Activated naive CD8-positive, alpha-beta T cell treated with anti-CD3 and anti-CD28 coated beads, Interleukin-2, amount 50 U/mL, for 24 hours (primary cell): ENCODE measurements at regions not wholly inside any gene's neighbourhood (a gene's known extent, or its start where the extent isn't known, plus 50 kb on each side); places are given as distances from the start of the nearest gene placed in this dataset.
"Not testable (repeated sequence)": the region's sequence is repeated elsewhere in the genome, so short reads cannot be mapped to it uniquely, and the experiment has no call there.

Source experiments
- ATAC-seq: fragments of 150-1000 bp; cut with Tn5 transposase; one replicate; pipeline ENCODE4 v1.10.0; 2021
- DNase-seq: peaks from one replicate; pipeline ENCODE4 v3.0.0; 2021
- H3K27ac Mint-ChIP-seq: one replicate; pipeline ENCODE4 v1.8.0; 2021; ENCODE audit warnings: mild to moderate bottlenecking, mixed read lengths
- H3K27me3 Mint-ChIP-seq: one replicate; pipeline ENCODE4 v1.8.0; 2021; ENCODE audit warnings: mixed read lengths
- H3K36me3 Mint-ChIP-seq: one replicate; pipeline ENCODE4 v1.8.0; 2021; ENCODE audit warnings: low read depth, mixed read lengths
- H3K4me1 Mint-ChIP-seq: one replicate; pipeline ENCODE4 v1.8.0; 2021; ENCODE audit warnings: mixed read lengths
- H3K4me3 Mint-ChIP-seq: one replicate; pipeline ENCODE4 v1.8.0; 2021; ENCODE audit warnings: mild to moderate bottlenecking, moderate library complexity, mixed read lengths
- H3K9me3 Mint-ChIP-seq: one replicate; pipeline ENCODE4 v1.8.0; 2021; ENCODE audit warnings: mixed read lengths

- no peak overlapping the region for H3K4me3 Mint-ChIP-seq
- H3K27me3 Mint-ChIP-seq = peaks cover 8% of the 10 kb centered on the region
- no peak overlapping the region for H3K27ac Mint-ChIP-seq
- DNase-seq (no peak), ATAC-seq (no peak)
- no peaks in the 10 kb centered on the region for H3K36me3 Mint-ChIP-seq
- no peaks in the 10 kb centered on the region for H3K4me1 Mint-ChIP-seq
- H3K9me3 Mint-ChIP-seq = no peaks in the 10 kb centered on the region
Measured at GRCh38 chr4:138798404-138798803, 217.2 kb upstream of the NOCT start.

DNA sequence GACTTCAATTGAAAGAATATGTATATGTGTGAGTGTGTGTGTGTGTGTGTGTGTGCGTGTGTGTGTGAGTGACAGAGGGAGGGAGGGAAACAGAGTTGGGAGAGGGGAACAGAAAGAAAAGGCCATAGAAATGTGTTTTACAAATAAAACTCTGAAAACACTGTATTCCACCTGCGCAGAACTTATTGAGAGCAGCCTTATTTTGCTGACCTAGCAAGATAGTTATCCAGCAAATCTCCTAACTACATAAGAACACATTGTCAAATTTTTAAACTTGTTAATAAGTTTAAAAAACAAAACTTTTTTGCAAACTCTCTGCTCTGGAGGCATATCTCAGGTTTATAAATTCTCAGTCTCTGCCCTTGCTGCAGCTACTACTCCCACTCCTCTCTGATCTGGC lies 217.9 kb upstream of the NOCT start:
- no peak for ATAC-seq
- no peaks in the 10 kb centered on the region for H3K4me1 Mint-ChIP-seq
- H3K36me3 Mint-ChIP-seq = no peaks in the 10 kb centered on the region
- no peak overlapping the region for H3K27ac Mint-ChIP-seq
- H3K9me3 Mint-ChIP-seq = no peaks in the 10 kb centered on the region
- no peak overlapping the region for H3K4me3 Mint-ChIP-seq
- no peak for DNase-seq
- H3K27me3 Mint-ChIP-seq = peaks cover 7% of the 10 kb centered on the region

- no peaks in the 10 kb centered on the region for H3K4me1 Mint-ChIP-seq
- H3K27me3 Mint-ChIP-seq = peaks cover 6% of the 10 kb centered on the region
- no peak overlapping the region for H3K4me3 Mint-ChIP-seq
- H3K9me3 Mint-ChIP-seq = no peaks in the 10 kb centered on the region
- ATAC-seq = no peak
- H3K27ac Mint-ChIP-seq = no peak overlapping the region
- DNase-seq = no peak
- H3K36me3 Mint-ChIP-seq = no peaks in the 10 kb centered on the region
Measured at GRCh38 chr4:138796761-138797160, 218.8 kb upstream of the NOCT start.

DNA sequence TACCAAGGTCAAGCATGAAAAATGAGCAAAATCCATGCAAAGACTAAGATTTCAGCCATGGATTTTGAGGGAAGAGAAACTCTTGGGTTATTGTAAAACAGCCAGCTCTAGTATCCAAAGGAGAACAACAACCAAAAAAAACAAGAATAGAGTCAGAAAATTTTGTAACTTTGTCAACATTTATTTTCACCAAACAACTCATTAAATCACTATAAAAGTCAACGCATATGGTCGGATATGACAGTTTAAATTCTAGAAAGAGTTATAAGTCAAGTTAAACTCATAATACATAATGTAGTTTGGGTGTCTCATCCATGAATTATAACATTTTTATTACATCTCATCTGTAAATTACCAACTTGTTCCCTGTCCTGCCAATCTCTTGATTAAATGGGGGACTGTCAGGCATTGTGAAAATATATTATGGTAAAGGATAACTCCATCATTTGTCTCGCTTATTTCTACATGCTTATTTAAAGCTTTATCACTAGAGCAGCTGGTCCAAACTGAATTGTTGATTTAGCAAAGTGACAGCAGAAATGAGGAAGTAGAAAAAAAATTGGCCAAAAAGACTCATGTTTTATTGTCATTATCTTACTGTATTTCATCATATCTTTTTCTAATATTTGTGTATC lies 224.8 kb upstream of the NOCT start:
- ATAC-seq (no peak), DNase-seq (no peak)
- H3K27ac Mint-ChIP-seq = no peak overlapping the region
- no peaks in the 10 kb centered on the region for H3K4me1 Mint-ChIP-seq
- no peak overlapping the region for H3K4me3 Mint-ChIP-seq
- no peaks in the 10 kb centered on the region for H3K9me3 Mint-ChIP-seq
- no peaks in the 10 kb centered on the region for H3K27me3 Mint-ChIP-seq
- no peaks in the 10 kb centered on the region for H3K36me3 Mint-ChIP-seq

DNA sequence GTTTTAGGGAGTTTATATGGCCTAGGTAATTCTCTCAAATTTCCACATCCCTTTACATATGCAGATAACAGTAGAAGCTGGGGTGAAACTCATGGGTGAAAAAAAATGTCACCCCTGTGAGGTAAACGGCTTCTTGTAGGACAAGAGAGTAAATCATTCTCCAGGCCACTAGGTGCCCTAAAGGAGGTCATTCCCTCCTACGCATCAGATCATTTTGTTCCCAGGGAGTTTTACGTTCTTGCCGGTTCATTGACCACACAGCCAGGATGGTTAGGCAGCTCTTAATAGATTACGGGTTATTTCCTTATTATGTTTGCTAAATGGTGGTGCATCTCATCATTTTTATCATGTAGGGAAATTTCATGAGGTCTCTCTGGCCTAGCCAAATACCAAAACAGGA lies 225.8 kb upstream of the NOCT start:
- no peaks in the 10 kb centered on the region for H3K27me3 Mint-ChIP-seq
- H3K4me3 Mint-ChIP-seq = no peak overlapping the region
- H3K4me1 Mint-ChIP-seq = no peaks in the 10 kb centered on the region
- no peaks in the 10 kb centered on the region for H3K36me3 Mint-ChIP-seq
- DNase-seq (no peak), ATAC-seq (no peak)
- no peaks in the 10 kb centered on the region for H3K9me3 Mint-ChIP-seq
- no peak overlapping the region for H3K27ac Mint-ChIP-seq

- Mint-ChIP-seq H3K4me3 (no peak overlapping the region), H3K36me3 (no peaks in the 10 kb centered on the region), H3K4me1 (no peaks in the 10 kb centered on the region), H3K27me3 (no peaks in the 10 kb centered on the region), H3K9me3 (no peaks in the 10 kb centered on the region), H3K27ac (no peak overlapping the region)
- ATAC-seq (no peak), DNase-seq (no peak)
Measured at GRCh38 chr4:138788857-138789256, 226.7 kb upstream of the NOCT start.

DNA sequence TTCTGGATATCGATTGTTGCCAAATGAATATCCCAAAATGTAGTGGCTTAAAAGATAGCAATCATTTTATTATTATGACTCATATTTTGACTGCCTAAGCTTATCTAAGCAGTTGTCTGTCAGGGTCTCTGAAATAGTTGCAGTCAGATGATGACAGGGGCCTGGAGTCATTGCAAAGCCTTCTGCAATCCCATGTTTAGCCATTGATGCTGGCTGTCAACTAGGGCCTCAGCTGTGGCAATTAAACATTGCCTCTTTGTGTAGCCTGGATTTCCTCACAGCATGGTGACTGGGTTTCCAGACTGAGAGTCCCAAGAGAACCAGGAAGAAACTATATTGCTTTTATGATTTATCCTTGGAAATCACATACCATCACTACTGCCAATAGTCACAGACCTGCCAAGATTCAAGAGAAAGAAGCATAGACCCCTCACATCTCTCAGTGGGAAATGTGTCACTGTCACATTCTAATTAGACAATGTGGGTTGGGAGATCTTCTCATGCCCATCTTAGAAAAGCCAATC lies 227.3 kb upstream of the NOCT start:
- no peak overlapping the region for H3K27ac Mint-ChIP-seq
- no peak for DNase-seq
- no peaks in the 10 kb centered on the region for H3K36me3 Mint-ChIP-seq
- no peak overlapping the region for H3K4me3 Mint-ChIP-seq
- ATAC-seq = no peak
- H3K4me1 Mint-ChIP-seq = no peaks in the 10 kb centered on the region
- H3K9me3 Mint-ChIP-seq = no peaks in the 10 kb centered on the region
- H3K27me3 Mint-ChIP-seq = no peaks in the 10 kb centered on the region

DNA sequence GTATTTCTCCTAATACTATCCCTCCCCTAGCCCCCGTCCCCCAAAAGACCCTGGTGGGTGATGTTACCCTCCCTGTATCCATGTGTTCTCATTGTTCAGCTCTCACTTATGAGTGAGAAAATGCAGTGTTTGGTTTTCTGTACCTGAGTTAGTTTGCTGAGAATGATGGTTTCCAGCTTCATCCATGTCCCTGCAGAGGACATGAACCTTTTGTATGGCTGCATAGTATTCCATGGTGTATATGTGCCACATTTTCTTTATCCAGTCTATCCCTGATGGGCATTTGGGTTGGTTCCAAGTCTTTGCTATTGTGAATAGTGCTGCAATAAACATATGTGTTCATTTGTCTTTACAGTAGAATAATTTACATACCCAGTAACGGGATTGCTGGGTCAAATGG lies 235.8 kb upstream of the NOCT start:
- not testable (repeated sequence) for H3K36me3 Mint-ChIP-seq, ATAC-seq, H3K9me3 Mint-ChIP-seq, H3K27me3 Mint-ChIP-seq, H3K4me3 Mint-ChIP-seq, H3K4me1 Mint-ChIP-seq, DNase-seq, H3K27ac Mint-ChIP-seq

DNA sequence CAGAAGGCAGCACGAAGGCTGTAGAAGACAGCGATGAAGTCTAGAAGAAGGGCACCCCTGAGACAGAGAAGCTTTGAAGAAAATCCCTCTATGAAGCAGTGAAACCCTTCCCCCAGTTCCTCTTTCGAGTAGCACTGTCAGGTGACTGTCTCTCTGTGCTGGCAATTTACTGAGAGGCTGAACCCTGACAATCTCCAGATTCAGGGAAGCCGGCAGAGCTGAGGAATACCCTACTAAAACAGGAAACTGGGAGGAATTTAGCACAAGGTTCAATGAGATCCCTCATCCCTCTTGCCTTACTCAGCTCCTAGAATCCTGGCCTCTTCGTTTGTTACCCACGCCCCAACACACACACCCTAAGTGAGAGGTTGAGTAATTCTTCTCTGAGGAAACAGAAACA lies 239.7 kb upstream of the NOCT start:
- Mint-ChIP-seq H3K27ac (no peak overlapping the region), H3K4me1 (no peaks in the 10 kb centered on the region), H3K27me3 (no peaks in the 10 kb centered on the region), H3K4me3 (no peak overlapping the region), H3K9me3 (no peaks in the 10 kb centered on the region), H3K36me3 (no peaks in the 10 kb centered on the region)
- ATAC-seq (no peak), DNase-seq (no peak)

GRCh38 chr4:138775489-138775888 lies 240.1 kb upstream of the NOCT start:
- no peaks in the 10 kb centered on the region for H3K36me3 Mint-ChIP-seq
- no peak overlapping the region for H3K27ac Mint-ChIP-seq
- H3K4me1 Mint-ChIP-seq = no peaks in the 10 kb centered on the region
- no peaks in the 10 kb centered on the region for H3K27me3 Mint-ChIP-seq
- no peak overlapping the region for H3K4me3 Mint-ChIP-seq
- ATAC-seq (no peak), DNase-seq (no peak)
- H3K9me3 Mint-ChIP-seq = no peaks in the 10 kb centered on the region

GRCh38 chr4:138774940-138775339 lies 240.6 kb upstream of the NOCT start:
- no peak for ATAC-seq
- DNase-seq = no peak
- Mint-ChIP-seq H3K27me3 (no peaks in the 10 kb centered on the region), H3K4me1 (no peaks in the 10 kb centered on the region), H3K27ac (no peak overlapping the region), H3K9me3 (no peaks in the 10 kb centered on the region), H3K4me3 (no peak overlapping the region), H3K36me3 (no peaks in the 10 kb centered on the region)

- not testable (repeated sequence) for H3K36me3 Mint-ChIP-seq, H3K9me3 Mint-ChIP-seq, H3K27me3 Mint-ChIP-seq, ATAC-seq, H3K4me1 Mint-ChIP-seq, H3K27ac Mint-ChIP-seq, DNase-seq, H3K4me3 Mint-ChIP-seq
Measured at GRCh38 chr4:138774125-138774524, 241.5 kb upstream of the NOCT start.

GRCh38 chr4:138773321-138773720 lies 242.3 kb upstream of the NOCT start:
- Mint-ChIP-seq H3K27me3 (no peaks in the 10 kb centered on the region), H3K4me1 (no peaks in the 10 kb centered on the region), H3K36me3 (no peaks in the 10 kb centered on the region), H3K9me3 (no peaks in the 10 kb centered on the region), H3K4me3 (no peak overlapping the region), H3K27ac (no peak overlapping the region)
- ATAC-seq (no peak), DNase-seq (no peak)

- Mint-ChIP-seq H3K27ac (no peak overlapping the region), H3K4me3 (no peak overlapping the region), H3K4me1 (no peaks in the 10 kb centered on the region), H3K27me3 (no peaks in the 10 kb centered on the region), H3K36me3 (no peaks in the 10 kb centered on the region), H3K9me3 (no peaks in the 10 kb centered on the region)
- no peak for ATAC-seq
- no peak for DNase-seq
Measured at GRCh38 chr4:138772366-138772765, 243.2 kb upstream of the NOCT start.

DNA sequence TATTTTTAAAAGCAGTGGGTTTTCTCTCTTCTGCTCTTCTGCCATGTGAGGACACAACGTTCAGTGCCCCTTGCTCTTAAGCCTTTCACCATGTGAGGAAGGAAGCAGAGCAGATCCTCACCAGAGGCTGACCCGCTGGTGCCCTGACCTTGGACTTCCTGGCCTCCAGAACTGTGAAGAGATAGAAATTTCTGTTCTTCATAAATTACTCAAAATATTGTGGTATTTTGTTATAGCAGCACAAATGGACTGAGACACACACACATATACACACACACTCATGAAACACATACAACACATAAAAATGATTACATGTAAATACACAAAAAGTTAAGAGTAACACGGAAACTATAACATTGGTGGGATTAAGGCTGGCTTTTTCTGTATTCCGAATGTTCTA lies 244.8 kb upstream of the NOCT start:
- Mint-ChIP-seq H3K27ac (no peak overlapping the region), H3K27me3 (no peaks in the 10 kb centered on the region), H3K4me1 (no peaks in the 10 kb centered on the region), H3K9me3 (no peaks in the 10 kb centered on the region), H3K36me3 (no peaks in the 10 kb centered on the region), H3K4me3 (no peak overlapping the region)
- DNase-seq (no peak), ATAC-seq (no peak)

DNA sequence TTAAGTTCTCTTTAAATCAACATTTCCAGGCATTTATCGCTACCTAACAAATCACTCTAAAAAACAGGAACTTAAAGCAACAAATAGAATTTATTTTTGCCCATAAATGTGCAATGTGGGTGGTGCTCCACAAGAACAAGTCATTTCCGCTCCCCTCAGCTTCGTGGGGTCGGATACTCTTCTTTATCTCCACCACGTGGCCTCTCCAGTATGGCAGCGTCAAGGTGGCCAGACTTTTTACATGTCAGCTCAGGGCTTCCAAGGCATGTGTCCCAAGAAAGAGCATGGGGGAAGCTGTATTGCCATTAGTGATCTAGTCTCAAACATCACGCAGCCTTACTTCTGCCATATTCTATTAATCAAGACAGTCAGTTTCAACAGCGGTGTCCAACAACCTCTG lies 249.2 kb upstream of the NOCT start:
- H3K27ac Mint-ChIP-seq = no peak overlapping the region
- H3K9me3 Mint-ChIP-seq = no peaks in the 10 kb centered on the region
- peaks cover 2% of the 10 kb centered on the region for H3K27me3 Mint-ChIP-seq
- H3K4me1 Mint-ChIP-seq = no peaks in the 10 kb centered on the region
- H3K36me3 Mint-ChIP-seq = no peaks in the 10 kb centered on the region
- ATAC-seq = no peak
- DNase-seq = no peak
- H3K4me3 Mint-ChIP-seq = no peak overlapping the region
